ENCODE measurements at regions not wholly inside any gene's neighbourhood (a gene's known extent, or its start where the extent isn't known, plus 50 kb on each side); places are given as distances from the start of the nearest gene placed in this dataset.

DNA sequence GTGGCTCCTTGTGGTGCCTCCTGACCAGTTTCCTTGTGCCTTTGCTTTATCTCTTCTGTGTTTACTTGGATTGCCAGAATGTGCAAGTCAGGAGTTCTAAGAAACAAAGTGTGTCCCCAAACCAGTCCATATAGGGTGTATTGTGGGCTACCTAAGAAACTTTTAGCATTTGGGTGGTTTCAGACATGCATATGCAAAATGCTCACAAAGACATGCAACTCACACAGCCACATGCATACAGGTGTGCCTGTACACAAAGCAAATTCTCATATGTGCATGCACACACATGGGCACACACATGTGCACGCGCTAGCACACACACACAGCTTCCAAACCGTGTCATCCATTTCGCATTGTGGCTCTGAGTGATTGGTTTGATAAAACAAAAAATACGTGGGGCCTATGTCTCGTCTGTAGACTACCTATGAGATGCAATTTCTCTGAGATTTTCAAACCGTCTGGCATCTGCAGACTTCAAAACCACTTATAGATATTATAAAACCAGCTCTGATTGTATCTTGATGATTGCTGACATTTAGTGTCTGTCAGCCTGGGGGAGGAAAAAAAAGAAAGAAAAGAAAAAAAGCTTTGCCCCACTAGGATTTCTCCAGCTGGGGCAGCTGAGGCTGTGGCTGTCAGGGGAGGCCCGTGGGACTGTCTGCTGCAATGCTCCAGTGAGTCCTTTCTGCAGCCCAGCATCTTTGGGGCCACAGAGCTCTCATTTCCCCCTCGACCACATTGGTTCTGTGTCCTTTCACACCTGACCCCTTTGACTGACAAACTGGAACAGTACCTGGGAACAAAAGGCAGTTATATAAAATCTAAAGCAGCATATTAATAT, 556.1 kb downstream of the CMPK2 start:
- TF ChIP-seq, protein P1, sequence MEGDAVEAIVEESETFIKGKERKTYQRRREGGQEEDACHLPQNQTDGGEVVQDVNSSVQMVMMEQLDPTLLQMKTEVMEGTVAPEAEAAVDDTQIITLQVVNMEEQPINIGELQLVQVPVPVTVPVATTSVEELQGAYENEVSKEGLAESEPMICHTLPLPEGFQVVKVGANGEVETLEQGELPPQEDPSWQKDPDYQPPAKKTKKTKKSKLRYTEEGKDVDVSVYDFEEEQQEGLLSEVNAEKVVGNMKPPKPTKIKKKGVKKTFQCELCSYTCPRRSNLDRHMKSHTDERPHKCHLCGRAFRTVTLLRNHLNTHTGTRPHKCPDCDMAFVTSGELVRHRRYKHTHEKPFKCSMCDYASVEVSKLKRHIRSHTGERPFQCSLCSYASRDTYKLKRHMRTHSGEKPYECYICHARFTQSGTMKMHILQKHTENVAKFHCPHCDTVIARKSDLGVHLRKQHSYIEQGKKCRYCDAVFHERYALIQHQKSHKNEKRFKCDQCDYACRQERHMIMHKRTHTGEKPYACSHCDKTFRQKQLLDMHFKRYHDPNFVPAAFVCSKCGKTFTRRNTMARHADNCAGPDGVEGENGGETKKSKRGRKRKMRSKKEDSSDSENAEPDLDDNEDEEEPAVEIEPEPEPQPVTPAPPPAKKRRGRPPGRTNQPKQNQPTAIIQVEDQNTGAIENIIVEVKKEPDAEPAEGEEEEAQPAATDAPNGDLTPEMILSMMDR (IDR thresholded peaks at IDR 0.05) = no peak
- TF ChIP-seq POLR2A (IDR thresholded peaks at IDR 0.05) = no peak

Measured in right lobe of liver (tissue), 4 donors.